ENCODE measurements at regions not wholly inside any gene's neighbourhood (a gene's known extent, or its start where the extent isn't known, plus 50 kb on each side); places are given as distances from the start of the nearest gene placed in this dataset.

DNA sequence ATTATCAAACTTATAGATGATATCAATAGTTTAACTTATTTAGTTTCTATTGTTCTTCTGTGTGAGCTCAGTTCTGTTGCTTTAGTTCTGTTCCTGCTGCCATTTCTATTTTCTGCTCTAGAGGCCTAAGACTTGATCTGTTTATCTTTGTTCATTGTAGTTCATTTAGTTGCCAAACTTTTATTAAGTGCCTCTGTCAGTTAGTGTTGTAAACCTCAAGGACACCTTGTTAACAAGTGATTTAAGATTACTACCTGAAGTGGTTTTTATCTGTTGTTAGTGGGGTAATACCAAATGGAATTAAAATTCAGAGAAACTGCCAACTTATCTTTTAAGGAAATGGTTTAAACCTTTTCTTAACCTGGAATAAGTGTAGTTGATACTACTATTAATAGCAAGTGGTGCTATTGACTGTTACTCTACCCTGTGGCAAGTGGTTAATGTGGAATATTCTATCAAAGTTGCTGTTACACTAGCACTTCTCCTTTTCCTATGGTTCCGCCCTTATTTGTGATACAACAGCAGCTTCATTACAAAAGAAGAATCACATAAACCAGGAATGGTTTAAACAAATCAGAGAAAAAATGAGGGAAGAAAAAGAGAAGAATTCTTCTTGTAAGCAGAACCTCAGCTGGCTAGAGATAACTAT lies 500.6 kb upstream of the GOLIM4 start:
- H3K18ac ChIP-seq (ENCODE audit: low read depth, low read length): no peak overlapping the region
- H4K91ac ChIP-seq (ENCODE audit: insufficient read depth, low read depth, low read length): no peak overlapping the region
- no peaks in the 10 kb centered on the region for H3K9me1 ChIP-seq (ENCODE audit: insufficient read depth, low read length)
- H3K27me3 ChIP-seq (ENCODE audit: control insufficient read depth, insufficient read depth, low read length): no peaks in the 10 kb centered on the region
- ChIA-PET CTCF (no interaction called here), POLR2A (ENCODE audit: unreplicated experiment) (no interaction called here)
- no peak overlapping the region for H3K4me3 ChIP-seq (ENCODE audit: insufficient read depth, low read depth, low read length)
- in situ Hi-C loops (cut with MboI; ENCODE audit: low sequenced_read_pairs) (no loop called here), intact Hi-C loops (cut with micrococcal nuclease) (no loop called here), dilution Hi-C loops (cut with HindIII; ENCODE audit: low sequenced_read_pairs, unreplicated experiment) (no loop called here)
- no peak overlapping the region for H3K56ac ChIP-seq (ENCODE audit: extremely low read depth, insufficient read depth, low read length)
- no peaks in the 10 kb centered on the region for H3K9me3 ChIP-seq (ENCODE audit: control insufficient read depth, insufficient read depth, low read length)
- H3K4me1 ChIP-seq (ENCODE audit: control insufficient read depth, insufficient read depth, low read length): no peaks in the 10 kb centered on the region
- DNase-seq: no peak
- no peak for TF ChIP-seq RCOR1 (IDR thresholded peaks at IDR 0.05; ENCODE audit: insufficient replicate concordance, low read length)
- TF ChIP-seq SMC3 (IDR thresholded peaks at IDR 0.05; ENCODE audit: low read depth, low read length): no peak
- TF ChIP-seq RAD21 (IDR thresholded peaks at IDR 0.05; ENCODE audit: low read length): no peak
- no peak for TF ChIP-seq POLR2A (IDR thresholded peaks at IDR 0.05; ENCODE audit: low read depth, low read length)
- no peak for TF ChIP-seq MAFK (IDR thresholded peaks at IDR 0.05; ENCODE audit: low read depth, low read length)
- TF ChIP-seq RFX5 (IDR thresholded peaks at IDR 0.05; ENCODE audit: low read depth, low read length): no peak
- TF ChIP-seq, protein P1, sequence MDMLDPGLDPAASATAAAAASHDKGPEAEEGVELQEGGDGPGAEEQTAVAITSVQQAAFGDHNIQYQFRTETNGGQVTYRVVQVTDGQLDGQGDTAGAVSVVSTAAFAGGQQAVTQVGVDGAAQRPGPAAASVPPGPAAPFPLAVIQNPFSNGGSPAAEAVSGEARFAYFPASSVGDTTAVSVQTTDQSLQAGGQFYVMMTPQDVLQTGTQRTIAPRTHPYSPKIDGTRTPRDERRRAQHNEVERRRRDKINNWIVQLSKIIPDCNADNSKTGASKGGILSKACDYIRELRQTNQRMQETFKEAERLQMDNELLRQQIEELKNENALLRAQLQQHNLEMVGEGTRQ (IDR thresholded peaks at IDR 0.05; ENCODE audit: low read depth, low read length): no peak
- TF ChIP-seq, protein P2, sequence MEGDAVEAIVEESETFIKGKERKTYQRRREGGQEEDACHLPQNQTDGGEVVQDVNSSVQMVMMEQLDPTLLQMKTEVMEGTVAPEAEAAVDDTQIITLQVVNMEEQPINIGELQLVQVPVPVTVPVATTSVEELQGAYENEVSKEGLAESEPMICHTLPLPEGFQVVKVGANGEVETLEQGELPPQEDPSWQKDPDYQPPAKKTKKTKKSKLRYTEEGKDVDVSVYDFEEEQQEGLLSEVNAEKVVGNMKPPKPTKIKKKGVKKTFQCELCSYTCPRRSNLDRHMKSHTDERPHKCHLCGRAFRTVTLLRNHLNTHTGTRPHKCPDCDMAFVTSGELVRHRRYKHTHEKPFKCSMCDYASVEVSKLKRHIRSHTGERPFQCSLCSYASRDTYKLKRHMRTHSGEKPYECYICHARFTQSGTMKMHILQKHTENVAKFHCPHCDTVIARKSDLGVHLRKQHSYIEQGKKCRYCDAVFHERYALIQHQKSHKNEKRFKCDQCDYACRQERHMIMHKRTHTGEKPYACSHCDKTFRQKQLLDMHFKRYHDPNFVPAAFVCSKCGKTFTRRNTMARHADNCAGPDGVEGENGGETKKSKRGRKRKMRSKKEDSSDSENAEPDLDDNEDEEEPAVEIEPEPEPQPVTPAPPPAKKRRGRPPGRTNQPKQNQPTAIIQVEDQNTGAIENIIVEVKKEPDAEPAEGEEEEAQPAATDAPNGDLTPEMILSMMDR (conservative IDR thresholded peaks at IDR 0.05; ENCODE audit: low read depth, low read length): no peak
- TF ChIP-seq, protein P3, sequence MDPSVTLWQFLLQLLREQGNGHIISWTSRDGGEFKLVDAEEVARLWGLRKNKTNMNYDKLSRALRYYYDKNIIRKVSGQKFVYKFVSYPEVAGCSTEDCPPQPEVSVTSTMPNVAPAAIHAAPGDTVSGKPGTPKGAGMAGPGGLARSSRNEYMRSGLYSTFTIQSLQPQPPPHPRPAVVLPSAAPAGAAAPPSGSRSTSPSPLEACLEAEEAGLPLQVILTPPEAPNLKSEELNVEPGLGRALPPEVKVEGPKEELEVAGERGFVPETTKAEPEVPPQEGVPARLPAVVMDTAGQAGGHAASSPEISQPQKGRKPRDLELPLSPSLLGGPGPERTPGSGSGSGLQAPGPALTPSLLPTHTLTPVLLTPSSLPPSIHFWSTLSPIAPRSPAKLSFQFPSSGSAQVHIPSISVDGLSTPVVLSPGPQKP (IDR thresholded peaks at IDR 0.05; ENCODE audit: borderline replicate concordance, low read depth, low read length): no peak
- TF ChIP-seq BHLHE40 (IDR thresholded peaks at IDR 0.05; ENCODE audit: low read depth, low read length): no peak
- no peak overlapping the region for H2AK9ac ChIP-seq (replicated peaks; ENCODE audit: low read depth, low read length, poor library complexity)
- no TSS peak for BruUV-seq (replicated peaks)
- no peak overlapping the region for H2BK20ac ChIP-seq (ENCODE audit: low read depth, low read length)
- no CpG with 5 or more reads among the region's 1 CpG for WGBS, 2 experiments (ENCODE audit: extremely low coverage in 2 of 2, insufficient read length in 1 of 2)
- no peak overlapping the region for H4K8ac ChIP-seq (ENCODE audit: low read depth in 2 of 2, low read length in 2 of 2)
- no peak overlapping the region for H3K4me2 ChIP-seq (ENCODE audit: low read depth, low read length)
- H2AFZ ChIP-seq (replicated peaks; ENCODE audit: low read length, poor library complexity): no peak overlapping the region
- H3K36me3 ChIP-seq (ENCODE audit: control insufficient read depth, insufficient read depth, low read length): no peaks in the 10 kb centered on the region
- no peak overlapping the region for H3K27ac ChIP-seq (ENCODE audit: insufficient read depth, low read length)
- no peak overlapping the region for H2BK15ac ChIP-seq (ENCODE audit: low read depth, low read length)
- no peak overlapping the region for H2AK5ac ChIP-seq (ENCODE audit: low read depth, low read length)
- no peak overlapping the region for H3K4ac ChIP-seq (ENCODE audit: low read depth, low read length)
- no peak overlapping the region for H2BK120ac ChIP-seq (ENCODE audit: low read depth, low read length)
- H3K23ac ChIP-seq (ENCODE audit: low read depth, low read length): no peak overlapping the region
- no peaks in the 10 kb centered on the region for H3K79me1 ChIP-seq (ENCODE audit: low read depth in 1 of 2, low read length in 2 of 2)
- no peak overlapping the region for H4K5ac ChIP-seq (ENCODE audit: low read depth, low read length)
- H3K14ac ChIP-seq (replicated peaks; ENCODE audit: low read depth, low read length): no peak overlapping the region
- H3K9ac ChIP-seq (ENCODE audit: low read depth, low read length): no peak overlapping the region
- no peaks in the 10 kb centered on the region for H4K20me1 ChIP-seq (ENCODE audit: insufficient read depth, low read length)
- H2BK5ac ChIP-seq (ENCODE audit: low read depth, low read length, poor library complexity, severe bottlenecking): no peak overlapping the region
- ATAC-seq (ENCODE audit: low read depth): no peak
